HEK293 (cell line): ENCODE measurements at regions not wholly inside any gene's neighbourhood (a gene's known extent, or its start where the extent isn't known, plus 50 kb on each side); places are given as distances from the start of the nearest gene placed in this dataset.

Source experiments
- ATF2 ChIP-seq: fragments of 450-650 bp; formaldehyde crosslinking; IDR thresholded peaks from 2 replicates; pipeline ENCODE4 v1.5.1; 2016; ENCODE audit warnings: missing biosample characterization, missing genetic modification characterization, low read depth
- CTCF ChIP-seq: fragments of 450-650 bp; formaldehyde crosslinking; IDR thresholded peaks from 2 replicates; pipeline ENCODE4 v1.5.1; 2016; ENCODE audit warnings: missing biosample characterization, missing genetic modification characterization
- PATZ1 ChIP-seq: fragments of 450-650 bp; formaldehyde crosslinking; IDR thresholded peaks from 2 replicates; pipeline ENCODE4 v1.5.1; 2016; ENCODE audit warnings: missing biosample characterization, missing genetic modification characterization
- SALL2 ChIP-seq: fragments of 450-650 bp; formaldehyde crosslinking; IDR thresholded peaks from 2 replicates; pipeline ENCODE4 v1.5.0; 2017; ENCODE audit warnings: missing biosample characterization, mild to moderate bottlenecking, missing genetic modification characterization, borderline replicate concordance
- ZNF26 ChIP-seq: fragments of 450-650 bp; formaldehyde crosslinking; IDR thresholded peaks from 2 replicates; pipeline ENCODE4 v1.5.1; 2016; ENCODE audit warnings: missing biosample characterization, missing genetic modification characterization
- ZNF548 ChIP-seq: fragments of 450-650 bp; formaldehyde crosslinking; IDR thresholded peaks from 2 replicates; pipeline ENCODE4 v1.5.1; 2016; ENCODE audit warnings: missing biosample characterization, missing genetic modification characterization
- ZNF677 ChIP-seq: fragments of 450-650 bp; IDR thresholded peaks from 2 replicates; pipeline ENCODE4 v1.5.0; 2018; ENCODE audit warnings: missing biosample characterization, mild to moderate bottlenecking, missing genetic modification characterization, moderate library complexity

- no peak for TF ChIP-seq ZNF26 (tag by site-specific recombination)
- TF ChIP-seq CTCF (tag by site-specific recombination), result no peak
- TF ChIP-seq ZNF677 (tag by site-specific recombination), result no peak
- no peak for TF ChIP-seq ZNF548 (tag by site-specific recombination)
- TF ChIP-seq PATZ1, result no peak
- no peak for TF ChIP-seq ATF2 (tag by site-specific recombination)
- TF ChIP-seq SALL2 (tag by site-specific recombination), result no peak
Measured at GRCh38 chrX:968148-968965, 244.1 kb downstream of the CRLF2 start.
